ENCODE measurements at regions not wholly inside any gene's neighbourhood (a gene's known extent, or its start where the extent isn't known, plus 50 kb on each side); places are given as distances from the start of the nearest gene placed in this dataset.

GRCh38 chr5:171647043-171647903 is 138.3 kb upstream of the SMIM23 start:
- Mint-ChIP-seq H3K27ac (no peak overlapping the region), H3K9me3 (no peaks in the 10 kb centered on the region), H3K4me3 (ENCODE audit: low read depth) (no peak overlapping the region), H3K4me1 (ENCODE audit: low read depth) (peaks cover 3% of the 10 kb centered on the region), H3K36me3 (ENCODE audit: low read depth) (no peaks in the 10 kb centered on the region), H3K27me3 (ENCODE audit: low read depth) (peaks cover 3% of the 10 kb centered on the region)
- no peak for DNase-seq (ENCODE audit: low spot score)
- intact Hi-C loops (cut with micrococcal nuclease), result no loop called here

- Mint-ChIP-seq H3K4me1 (ENCODE audit: low read depth) (peaks cover 3% of the 10 kb centered on the region), H3K36me3 (ENCODE audit: low read depth) (no peaks in the 10 kb centered on the region), H3K4me3 (ENCODE audit: low read depth) (no peak overlapping the region), H3K27me3 (ENCODE audit: low read depth) (peaks cover 3% of the 10 kb centered on the region), H3K27ac (no peak overlapping the region), H3K9me3 (no peaks in the 10 kb centered on the region)
- intact Hi-C loops (cut with micrococcal nuclease), result no loop called here
- no peak for DNase-seq (ENCODE audit: low spot score)
These were observed 137.7 kb upstream of the SMIM23 start for GRCh38 chr5:171647904-171648260.

GRCh38 chr5:171648279-171649074 is 137.1 kb upstream of the SMIM23 start:
- Mint-ChIP-seq H3K27ac (no peak overlapping the region), H3K4me3 (ENCODE audit: low read depth) (no peak overlapping the region), H3K4me1 (ENCODE audit: low read depth) (peaks cover 3% of the 10 kb centered on the region), H3K36me3 (ENCODE audit: low read depth) (no peaks in the 10 kb centered on the region), H3K9me3 (no peaks in the 10 kb centered on the region), H3K27me3 (ENCODE audit: low read depth) (peaks cover 3% of the 10 kb centered on the region)
- DNase-seq (ENCODE audit: low spot score), result no peak
- intact Hi-C loops (cut with micrococcal nuclease), result no loop called here

GRCh38 chr5:171649075-171649401 is 136.6 kb upstream of the SMIM23 start:
- H3K36me3 Mint-ChIP-seq (ENCODE audit: low read depth), result no peaks in the 10 kb centered on the region
- peaks cover 3% of the 10 kb centered on the region for H3K27me3 Mint-ChIP-seq (ENCODE audit: low read depth)
- intact Hi-C loops (cut with micrococcal nuclease), result no loop called here
- H3K27ac Mint-ChIP-seq, result no peak overlapping the region
- no peak overlapping the region for H3K4me3 Mint-ChIP-seq (ENCODE audit: low read depth)
- DNase-seq (ENCODE audit: low spot score), result no peak
- H3K4me1 Mint-ChIP-seq (ENCODE audit: low read depth), result peaks cover 3% of the 10 kb centered on the region
- H3K9me3 Mint-ChIP-seq, result no peaks in the 10 kb centered on the region

- intact Hi-C loops (cut with micrococcal nuclease), result no loop called here
- H3K9me3 Mint-ChIP-seq, result no peaks in the 10 kb centered on the region
- H3K36me3 Mint-ChIP-seq (ENCODE audit: low read depth), result no peaks in the 10 kb centered on the region
- no peak overlapping the region for H3K27ac Mint-ChIP-seq
- peaks cover 3% of the 10 kb centered on the region for H3K27me3 Mint-ChIP-seq (ENCODE audit: low read depth)
- peaks cover 3% of the 10 kb centered on the region for H3K4me1 Mint-ChIP-seq (ENCODE audit: low read depth)
- H3K4me3 Mint-ChIP-seq (ENCODE audit: low read depth), result no peak overlapping the region
- DNase-seq (ENCODE audit: low spot score), result no peak
These were observed 135.0 kb upstream of the SMIM23 start for GRCh38 chr5:171650597-171650996.

- no peak overlapping the region for H3K4me3 Mint-ChIP-seq (ENCODE audit: low read depth)
- DNase-seq (ENCODE audit: low spot score), result no peak
- H3K9me3 Mint-ChIP-seq, result no peaks in the 10 kb centered on the region
- no peaks in the 10 kb centered on the region for H3K36me3 Mint-ChIP-seq (ENCODE audit: low read depth)
- H3K4me1 Mint-ChIP-seq (ENCODE audit: low read depth), result peaks cover 3% of the 10 kb centered on the region
- intact Hi-C loops (cut with micrococcal nuclease), result no loop called here
- H3K27ac Mint-ChIP-seq, result no peak overlapping the region
- peaks cover 3% of the 10 kb centered on the region for H3K27me3 Mint-ChIP-seq (ENCODE audit: low read depth)
These were observed 134.5 kb upstream of the SMIM23 start for GRCh38 chr5:171651102-171651501.

GRCh38 chr5:171654881-171655280 is 130.7 kb upstream of the SMIM23 start:
- Mint-ChIP-seq H3K9me3 (no peaks in the 10 kb centered on the region), H3K4me1 (ENCODE audit: low read depth) (no peaks in the 10 kb centered on the region), H3K36me3 (ENCODE audit: low read depth) (no peaks in the 10 kb centered on the region), H3K27me3 (ENCODE audit: low read depth) (no peaks in the 10 kb centered on the region), H3K27ac (no peak overlapping the region), H3K4me3 (ENCODE audit: low read depth) (no peak overlapping the region)
- intact Hi-C loops (cut with micrococcal nuclease), result no loop called here
- no peak for DNase-seq (ENCODE audit: low spot score)

GRCh38 chr5:171657473-171657872 is 128.1 kb upstream of the SMIM23 start:
- Mint-ChIP-seq H3K27ac (no peak overlapping the region), H3K36me3 (ENCODE audit: low read depth) (no peaks in the 10 kb centered on the region), H3K9me3 (no peaks in the 10 kb centered on the region), H3K4me3 (ENCODE audit: low read depth) (no peak overlapping the region), H3K27me3 (ENCODE audit: low read depth) (no peaks in the 10 kb centered on the region), H3K4me1 (ENCODE audit: low read depth) (no peaks in the 10 kb centered on the region)
- no peak for DNase-seq (ENCODE audit: low spot score)
- intact Hi-C loops (cut with micrococcal nuclease), result no loop called here

- Mint-ChIP-seq H3K27me3 (ENCODE audit: low read depth) (no peaks in the 10 kb centered on the region), H3K9me3 (no peaks in the 10 kb centered on the region), H3K36me3 (ENCODE audit: low read depth) (no peaks in the 10 kb centered on the region), H3K4me3 (ENCODE audit: low read depth) (no peak overlapping the region), H3K27ac (no peak overlapping the region), H3K4me1 (ENCODE audit: low read depth) (no peaks in the 10 kb centered on the region)
- no peak for DNase-seq (ENCODE audit: low spot score)
- intact Hi-C loops (cut with micrococcal nuclease), result no loop called here
These were observed 125.7 kb upstream of the SMIM23 start for GRCh38 chr5:171659896-171660295.

GRCh38 chr5:171660434-171660833 is 125.2 kb upstream of the SMIM23 start:
- H3K36me3 Mint-ChIP-seq (ENCODE audit: low read depth), result no peaks in the 10 kb centered on the region
- H3K4me3 Mint-ChIP-seq (ENCODE audit: low read depth), result no peak overlapping the region

GRCh38 chr5:171661143-171661542 is 124.5 kb upstream of the SMIM23 start:
- Mint-ChIP-seq H3K4me1 (ENCODE audit: low read depth) (no peaks in the 10 kb centered on the region), H3K36me3 (ENCODE audit: low read depth) (no peaks in the 10 kb centered on the region), H3K4me3 (ENCODE audit: low read depth) (no peak overlapping the region), H3K27ac (no peak overlapping the region), H3K9me3 (no peaks in the 10 kb centered on the region), H3K27me3 (ENCODE audit: low read depth) (no peaks in the 10 kb centered on the region)
- intact Hi-C loops (cut with micrococcal nuclease), result no loop called here
- no peak for DNase-seq (ENCODE audit: low spot score)

More at GRCh38 chr5:171660434-171660833, 125.2 kb upstream of the SMIM23 start:
- H3K4me1 Mint-ChIP-seq (ENCODE audit: low read depth), result no peaks in the 10 kb centered on the region
- no peak for DNase-seq (ENCODE audit: low spot score)
- H3K9me3 Mint-ChIP-seq, result no peaks in the 10 kb centered on the region
- no peaks in the 10 kb centered on the region for H3K27me3 Mint-ChIP-seq (ENCODE audit: low read depth)
- intact Hi-C loops (cut with micrococcal nuclease), result no loop called here
- no peak overlapping the region for H3K27ac Mint-ChIP-seq

- no peak for DNase-seq (ENCODE audit: low spot score)
- no peak overlapping the region for H3K4me3 Mint-ChIP-seq (ENCODE audit: low read depth)
- no peaks in the 10 kb centered on the region for H3K4me1 Mint-ChIP-seq (ENCODE audit: low read depth)
- no peaks in the 10 kb centered on the region for H3K36me3 Mint-ChIP-seq (ENCODE audit: low read depth)
- no peaks in the 10 kb centered on the region for H3K27me3 Mint-ChIP-seq (ENCODE audit: low read depth)
- intact Hi-C loops (cut with micrococcal nuclease), result no loop called here
- H3K9me3 Mint-ChIP-seq, result no peaks in the 10 kb centered on the region
- H3K27ac Mint-ChIP-seq, result no peak overlapping the region
These were observed 122.1 kb upstream of the SMIM23 start for GRCh38 chr5:171663311-171664085.

GRCh38 chr5:171664489-171664888 is 121.1 kb upstream of the SMIM23 start:
- Mint-ChIP-seq H3K4me3 (ENCODE audit: low read depth) (no peak overlapping the region), H3K9me3 (no peaks in the 10 kb centered on the region), H3K36me3 (ENCODE audit: low read depth) (no peaks in the 10 kb centered on the region), H3K4me1 (ENCODE audit: low read depth) (no peaks in the 10 kb centered on the region), H3K27ac (no peak overlapping the region), H3K27me3 (ENCODE audit: low read depth) (no peaks in the 10 kb centered on the region)
- DNase-seq (ENCODE audit: low spot score), result no peak
- intact Hi-C loops (cut with micrococcal nuclease), result no loop called here

Data from activated T-helper 2 cell treated with anti-CD3 and anti-CD28 coated beads, Interferon-gamma antibody, Interleukin-2, Interleukin-4, amounts not matched to agents 10 μg/mL and 5 μg/mL and 100 μg/mL, durations not matched to agents 14 hours and 24 hours and 36 hours (primary cell).